ENCODE measurements at regions not wholly inside any gene's neighbourhood (a gene's known extent, or its start where the extent isn't known, plus 50 kb on each side); places are given as distances from the start of the nearest gene placed in this dataset.

- no peak for DNase-seq (ENCODE audit: low spot score)
Measured at GRCh38 chr4:95987851-95988250, 148.0 kb downstream of the PDHA2 start.

GRCh38 chr4:95998311-95998710 lies 158.4 kb downstream of the PDHA2 start:
- DNase-seq (ENCODE audit: low spot score) = no peak

GRCh38 chr4:96003951-96004740 lies 164.3 kb downstream of the PDHA2 start:
- DNase-seq (ENCODE audit: low spot score) = no peak

GRCh38 chr4:96009427-96010119 lies 169.7 kb downstream of the PDHA2 start:
- DNase-seq (ENCODE audit: low spot score) = no peak

- DNase-seq (ENCODE audit: low spot score) = no peak
Measured at GRCh38 chr4:96012687-96013086, 172.8 kb downstream of the PDHA2 start.

- DNase-seq (ENCODE audit: low spot score) = no peak
Measured at GRCh38 chr4:96016634-96017299, 176.9 kb downstream of the PDHA2 start.

- DNase-seq (ENCODE audit: low spot score) = no peak
Measured at GRCh38 chr4:96025011-96025410, 185.1 kb downstream of the PDHA2 start.

- DNase-seq (ENCODE audit: low spot score) = no peak
Measured at GRCh38 chr4:96035727-96036126, 195.8 kb downstream of the PDHA2 start.

GRCh38 chr4:96036781-96037180 lies 196.9 kb downstream of the PDHA2 start:
- no peak for DNase-seq (ENCODE audit: low spot score)

- DNase-seq (ENCODE audit: low spot score) = no peak
Measured at GRCh38 chr4:96037705-96038104, 197.8 kb downstream of the PDHA2 start.

GRCh38 chr4:96039217-96039616 lies 199.3 kb downstream of the PDHA2 start:
- DNase-seq (ENCODE audit: low spot score) = no peak

GRCh38 chr4:96039803-96040436 lies 200.0 kb downstream of the PDHA2 start:
- DNase-seq (ENCODE audit: low spot score) = no peak

GRCh38 chr4:96044971-96045370 lies 205.1 kb downstream of the PDHA2 start:
- no peak for DNase-seq (ENCODE audit: low spot score)

GRCh38 chr4:96052827-96053226 lies 212.9 kb downstream of the PDHA2 start:
- DNase-seq (ENCODE audit: low spot score) = no peak

- DNase-seq (ENCODE audit: low spot score) = no peak
Measured at GRCh38 chr4:96056346-96056934, 216.5 kb downstream of the PDHA2 start.

- no peak for DNase-seq (ENCODE audit: low spot score)
Measured at GRCh38 chr4:96063639-96064038, 223.7 kb downstream of the PDHA2 start.

- DNase-seq (ENCODE audit: low spot score) = no peak
Measured at GRCh38 chr4:96073461-96073860, 233.6 kb downstream of the PDHA2 start.

- DNase-seq (ENCODE audit: low spot score) = no peak
Measured at GRCh38 chr4:96092151-96092705, 252.3 kb downstream of the PDHA2 start.

- no peak for DNase-seq (ENCODE audit: low spot score)
Measured at GRCh38 chr4:96093057-96093456, 253.2 kb downstream of the PDHA2 start.

GRCh38 chr4:96093563-96093962 lies 253.7 kb downstream of the PDHA2 start:
- no peak for DNase-seq (ENCODE audit: low spot score)

GRCh38 chr4:96094183-96094582 lies 254.3 kb downstream of the PDHA2 start:
- no peak for DNase-seq (ENCODE audit: low spot score)
